ENCODE measurements at regions not wholly inside any gene's neighbourhood (a gene's known extent, or its start where the extent isn't known, plus 50 kb on each side); places are given as distances from the start of the nearest gene placed in this dataset.

DNA sequence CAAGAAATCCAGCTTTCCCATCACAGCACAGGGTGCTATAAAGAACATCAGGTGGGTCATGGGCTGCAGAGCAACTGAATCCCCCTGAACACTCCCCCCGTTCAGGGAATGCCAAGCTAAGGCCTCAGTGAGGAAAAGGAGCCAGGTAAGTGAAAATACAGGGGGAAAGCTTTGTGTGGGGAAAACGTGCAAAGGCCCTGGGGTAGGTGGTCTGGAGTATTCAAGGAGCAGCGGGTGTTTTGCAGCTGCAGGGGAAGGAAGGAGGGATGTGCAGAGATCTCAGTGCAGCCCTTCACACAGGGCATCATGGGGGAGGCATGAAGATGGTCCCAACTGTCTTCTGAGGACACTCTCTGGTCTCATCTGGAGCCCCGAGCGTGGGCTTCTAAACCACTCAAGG is 119.2 kb downstream of the ETS2 start:
- no peak for DNase-seq

- no peak for DNase-seq
Measured at GRCh38 chr21:38923429-38923828, 117.7 kb downstream of the ETS2 start.

DNA sequence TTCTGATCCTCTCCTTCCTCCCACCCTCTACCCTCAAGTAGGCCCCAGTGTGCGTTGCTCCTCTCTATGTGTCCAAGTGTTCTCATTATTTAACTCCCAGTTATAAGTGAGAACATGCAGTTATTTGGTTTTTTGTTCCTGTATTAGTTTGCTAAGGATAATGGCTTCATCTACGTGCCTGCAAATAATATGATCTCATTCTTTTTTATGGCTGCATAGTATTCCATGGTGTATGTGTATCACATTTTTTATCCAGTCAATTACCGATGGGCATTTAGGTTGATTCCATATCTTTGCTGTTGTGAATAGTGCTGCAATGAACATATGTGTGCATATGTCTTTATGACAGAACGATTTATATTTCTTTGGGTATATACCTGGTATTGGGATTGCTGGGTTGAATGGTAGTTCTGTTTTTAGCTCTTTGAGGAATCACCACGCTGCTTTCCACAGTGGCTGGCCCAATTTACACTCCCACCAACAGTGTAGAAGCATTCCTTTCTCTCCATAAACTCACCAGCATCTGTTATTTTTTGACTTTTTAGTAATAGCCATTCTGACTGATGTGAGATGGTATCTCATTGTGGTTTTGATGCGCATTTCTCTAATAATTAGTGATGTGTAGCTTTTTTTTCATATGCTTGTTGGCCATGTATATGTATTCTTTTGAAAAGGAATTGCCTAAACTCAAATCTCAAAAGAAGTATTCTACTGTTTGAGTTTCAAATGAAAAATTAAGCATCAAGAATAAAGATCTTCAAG is 116.9 kb downstream of the ETS2 start:
- DNase-seq, result no peak

DNA sequence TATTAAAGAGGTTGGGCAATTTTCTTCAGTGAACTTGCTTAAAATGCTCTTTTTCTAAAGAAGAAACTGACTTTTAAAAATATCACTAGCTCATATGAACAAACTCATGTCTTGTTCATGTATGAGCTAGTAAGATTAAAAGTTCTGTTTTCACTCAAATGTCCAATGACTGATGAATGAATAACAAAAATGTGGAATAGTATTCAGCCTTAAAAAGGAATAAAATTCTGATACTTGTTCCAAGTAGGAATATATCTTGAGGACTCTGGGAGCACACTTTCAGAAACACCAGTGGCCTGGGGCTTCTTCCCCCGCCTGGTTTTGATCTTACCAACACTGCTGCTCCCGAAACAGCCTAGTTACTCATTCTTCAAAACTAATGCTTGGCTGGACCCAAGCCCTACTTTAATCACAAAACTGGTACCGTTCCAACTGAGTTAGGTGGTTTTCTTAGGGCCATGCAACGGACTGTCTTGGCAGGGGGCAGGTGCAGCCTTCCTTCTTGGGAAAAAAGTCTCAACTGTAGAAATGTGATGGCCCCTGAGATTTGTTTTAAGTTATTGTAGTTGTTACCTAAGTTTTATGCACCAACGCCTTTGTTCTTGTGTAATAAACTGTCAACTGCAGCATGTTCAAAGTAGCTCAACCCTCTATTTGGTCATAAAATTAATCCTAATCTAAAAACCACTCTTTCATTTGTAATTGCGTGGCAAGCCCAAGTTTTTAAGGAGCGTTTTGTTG is 116.0 kb downstream of the ETS2 start:
- no peak for DNase-seq

- no peak for DNase-seq
Measured at GRCh38 chr21:38920631-38921398, 115.1 kb downstream of the ETS2 start.

- DNase-seq, result peak; percentile 51
Measured at GRCh38 chr21:38918607-38919346, 113.0 kb downstream of the ETS2 start.

DNA sequence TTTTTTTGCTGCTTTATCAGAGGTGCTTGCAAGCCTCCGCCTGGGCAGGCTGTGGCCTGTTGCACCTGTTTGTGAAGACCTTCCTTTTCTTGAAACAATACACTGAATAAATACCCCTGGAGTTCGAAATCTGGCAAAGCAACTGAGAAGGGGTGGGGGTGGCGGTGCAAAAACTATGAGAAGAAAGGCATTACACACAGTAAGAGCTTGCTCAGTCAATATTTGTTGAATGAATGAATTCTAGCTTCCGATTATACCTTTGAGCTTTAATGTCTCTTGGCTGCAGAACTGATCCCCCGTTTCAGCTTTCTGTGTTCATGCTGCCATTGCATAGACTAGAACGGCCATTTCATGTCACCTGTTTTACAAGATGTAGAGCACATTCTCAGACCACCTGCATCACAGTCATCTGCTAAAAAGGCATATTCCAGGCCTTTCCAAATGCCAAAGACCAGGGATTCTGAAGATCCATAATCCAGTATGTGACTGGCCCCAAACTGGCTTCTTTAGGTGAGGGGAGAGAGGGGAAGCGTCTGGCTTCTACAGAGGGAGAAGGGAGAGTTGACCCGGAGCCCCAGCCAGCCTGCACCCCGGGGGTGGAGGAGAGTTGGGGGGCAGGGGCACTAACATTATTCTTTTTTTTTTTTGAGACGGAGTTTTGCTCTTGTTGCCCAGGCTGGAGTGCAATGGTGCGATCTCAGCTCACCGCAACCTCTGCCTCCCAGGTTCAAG is 111.5 kb downstream of the ETS2 start:
- DNase-seq, result no peak

DNA sequence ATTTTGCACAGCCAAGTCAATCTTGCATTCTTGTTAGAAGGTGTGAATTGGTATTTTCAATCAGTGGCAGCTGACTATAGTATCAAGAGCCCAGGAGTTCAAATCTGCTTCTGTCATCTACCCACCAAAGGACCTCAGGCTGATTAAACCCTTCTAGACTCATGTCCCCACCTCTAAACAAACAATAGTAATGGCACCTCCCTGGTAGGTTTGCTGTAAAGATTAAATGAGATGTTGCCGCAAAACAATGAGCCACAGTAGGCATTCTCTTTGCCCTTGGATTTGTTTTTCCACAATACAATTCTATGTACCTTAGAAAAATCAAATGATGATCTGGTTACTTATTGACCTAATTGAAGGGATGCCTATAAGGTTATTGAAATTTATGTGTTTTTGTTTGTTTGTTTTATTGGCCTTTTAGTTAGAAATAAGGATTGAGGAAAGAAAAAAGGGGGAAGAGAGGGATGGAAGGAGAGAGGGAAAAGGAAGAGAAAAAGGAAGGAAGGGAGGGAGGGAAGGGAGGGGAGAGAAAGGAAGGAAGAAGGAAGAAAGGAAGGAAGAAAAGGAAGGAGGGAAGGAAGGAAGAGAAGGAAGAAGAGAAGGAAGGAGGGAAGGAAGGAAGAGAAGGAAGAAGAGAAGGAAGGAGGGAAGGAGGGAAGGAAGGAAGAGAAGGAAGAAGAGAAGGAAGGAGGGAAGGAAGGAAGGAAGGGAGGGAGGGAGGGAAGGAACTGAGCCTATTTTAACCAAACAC is 110.7 kb downstream of the ETS2 start:
- DNase-seq, result no peak

GRCh38 chr21:38915546-38915945 is 109.8 kb downstream of the ETS2 start:
- DNase-seq, result no peak

DNA sequence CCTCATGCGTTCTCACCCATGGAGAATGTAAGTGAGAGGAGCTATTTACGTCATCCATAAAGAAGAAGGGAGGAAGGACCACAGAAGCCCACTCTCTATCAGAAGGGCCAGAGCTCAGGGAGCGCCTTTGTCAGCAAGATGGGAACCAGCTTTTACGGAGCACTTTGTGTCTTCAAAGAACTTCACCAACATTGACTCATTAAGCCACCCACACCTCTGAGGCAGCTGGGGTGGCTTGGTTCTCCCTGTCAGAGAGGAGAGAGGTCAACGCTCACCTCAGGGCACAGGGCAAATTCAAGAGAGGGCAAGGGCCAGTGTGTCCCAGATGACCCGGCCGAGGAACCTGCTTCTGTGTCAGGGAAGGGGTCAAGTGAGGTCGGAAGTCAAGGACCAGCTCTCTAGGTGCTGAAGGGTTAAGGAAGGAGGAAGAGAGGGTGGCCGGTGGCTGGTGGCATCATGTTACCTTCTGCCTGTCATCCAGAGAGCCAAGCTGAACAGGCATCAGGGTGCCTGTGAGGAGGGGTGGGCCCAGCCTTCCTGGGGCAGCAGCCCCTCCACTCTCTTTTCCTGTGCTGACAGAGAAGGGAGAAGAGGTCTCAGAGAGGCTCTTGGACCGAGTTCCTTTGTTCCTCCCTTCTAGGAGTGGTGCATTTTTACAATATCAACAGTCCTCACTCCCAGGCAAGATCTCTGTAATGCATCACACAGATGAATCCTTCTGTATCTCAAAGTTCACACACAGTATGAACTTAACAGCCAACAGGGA is 109.0 kb downstream of the ETS2 start:
- DNase-seq, result peak; percentile 41

DNA sequence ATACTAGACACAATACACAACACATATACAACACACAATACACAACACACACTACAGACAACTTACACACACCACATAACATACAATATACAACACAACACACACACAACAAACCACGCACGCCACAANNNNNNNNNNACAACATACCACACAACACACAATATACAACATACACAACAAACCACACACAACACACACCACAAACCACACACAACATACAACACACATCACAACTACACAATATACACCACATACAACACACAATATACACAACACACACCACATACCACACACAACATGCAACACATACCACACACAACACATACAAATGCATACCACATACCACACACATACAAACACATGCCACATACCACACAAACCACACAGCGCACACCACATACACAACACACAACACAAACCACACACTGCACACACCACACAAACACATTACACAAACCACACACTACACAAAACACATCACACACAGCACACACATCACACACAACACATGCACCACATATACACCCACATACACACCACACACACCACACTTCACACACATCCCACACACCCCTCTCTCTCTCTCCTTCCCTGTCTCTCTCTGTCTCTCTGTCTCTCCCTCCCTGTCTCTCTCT is 108.3 kb downstream of the ETS2 start:
- DNase-seq, result no peak

- no peak for DNase-seq
Measured at GRCh38 chr21:38913120-38913892, 107.6 kb downstream of the ETS2 start.

- DNase-seq, result no peak
Measured at GRCh38 chr21:38912789-38913119, 107.0 kb downstream of the ETS2 start.

DNA sequence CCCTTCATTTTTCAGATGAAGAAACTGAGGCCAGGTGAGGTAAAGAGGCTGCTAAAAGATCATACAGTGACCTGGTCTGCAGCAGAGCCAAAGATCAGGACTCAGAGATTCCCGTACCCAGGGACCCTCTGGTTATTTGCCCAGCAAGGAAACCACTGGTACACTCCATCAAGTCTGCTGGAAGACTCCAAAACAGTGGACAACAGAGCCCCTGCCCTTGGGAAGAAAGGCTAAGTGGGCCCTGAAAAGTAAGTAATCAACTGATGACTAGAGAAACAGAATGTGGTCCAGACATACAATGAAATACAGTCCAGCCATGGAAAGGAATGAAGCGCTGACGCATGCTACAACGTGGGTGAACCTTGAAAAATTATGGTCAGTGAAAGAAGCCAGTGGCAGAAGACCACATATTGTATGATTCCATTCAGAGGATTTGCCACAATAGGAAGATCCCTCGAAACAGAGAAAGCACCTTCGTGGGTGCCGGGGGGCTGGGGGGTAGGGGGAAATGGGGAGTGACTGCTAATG is 106.4 kb downstream of the ETS2 start:
- DNase-seq, result no peak

GRCh38 chr21:38911484-38912101 is 105.9 kb downstream of the ETS2 start:
- no peak for DNase-seq

DNA sequence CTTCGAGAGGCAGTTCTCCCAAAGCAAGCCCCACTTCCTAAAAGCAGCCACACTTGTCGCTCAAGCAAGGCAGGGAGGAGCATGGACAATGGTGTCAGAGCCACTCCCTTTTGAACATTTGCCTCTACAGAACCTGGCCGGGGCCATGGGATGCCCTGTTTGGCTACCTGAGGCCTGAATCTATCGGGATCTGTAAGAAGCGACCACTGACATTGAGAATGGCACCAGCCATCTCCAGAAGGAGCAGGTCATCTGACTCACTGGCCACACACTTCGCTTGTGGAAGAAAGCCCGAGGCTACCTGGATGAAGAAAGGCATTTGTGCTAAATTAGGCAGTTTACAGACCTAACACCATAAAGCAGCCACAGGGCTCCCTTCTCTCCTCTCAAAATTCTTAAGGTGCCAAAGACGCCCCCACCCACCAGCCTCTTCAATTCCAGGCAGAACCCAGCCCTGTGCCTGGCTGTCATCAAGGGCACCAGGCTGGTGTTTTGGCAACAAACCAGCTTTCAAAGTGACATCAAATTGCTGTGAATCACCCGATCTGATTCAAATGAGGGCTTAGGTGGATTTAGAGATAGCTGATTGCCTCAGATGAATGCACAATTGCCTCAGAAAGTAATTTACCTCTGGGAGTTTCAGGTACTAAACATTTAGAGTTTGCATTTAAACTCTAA is 104.8 kb downstream of the ETS2 start:
- DNase-seq, result no peak

DNA sequence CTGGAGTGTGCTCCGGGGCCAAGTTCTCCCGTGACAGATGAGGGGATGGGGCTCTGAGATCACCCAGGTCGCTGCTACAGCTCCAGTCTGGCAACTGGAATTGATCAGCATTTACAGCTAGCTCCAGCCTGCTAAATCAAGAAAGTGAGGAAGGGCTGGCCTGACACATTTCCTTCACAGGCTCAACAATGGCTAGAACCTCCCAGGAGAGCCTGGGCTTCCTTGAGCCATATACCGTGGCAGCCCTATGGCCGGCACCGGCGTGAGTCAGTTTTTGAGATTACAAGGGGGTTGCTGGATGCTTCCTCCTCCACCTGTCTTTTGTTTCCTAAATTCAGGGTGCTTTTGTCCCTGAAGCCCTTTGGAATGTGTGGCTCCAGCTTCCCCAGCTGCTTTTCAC is 104.2 kb downstream of the ETS2 start:
- DNase-seq, result no peak

- no peak for DNase-seq
Measured at GRCh38 chr21:38909109-38909508, 103.4 kb downstream of the ETS2 start.
